Middle frontal gyrus (tissue), 1 donor: ENCODE measurements at regions not wholly inside any gene's neighbourhood (a gene's known extent, or its start where the extent isn't known, plus 50 kb on each side); places are given as distances from the start of the nearest gene placed in this dataset.

Experiments
- DNase-seq: peaks from one replicate; pipeline ENCODE4 v3.0.0-alpha.2; 2015; ENCODE audit warnings: low spot score; ENCODE audit errors: extremely low spot score

DNA sequence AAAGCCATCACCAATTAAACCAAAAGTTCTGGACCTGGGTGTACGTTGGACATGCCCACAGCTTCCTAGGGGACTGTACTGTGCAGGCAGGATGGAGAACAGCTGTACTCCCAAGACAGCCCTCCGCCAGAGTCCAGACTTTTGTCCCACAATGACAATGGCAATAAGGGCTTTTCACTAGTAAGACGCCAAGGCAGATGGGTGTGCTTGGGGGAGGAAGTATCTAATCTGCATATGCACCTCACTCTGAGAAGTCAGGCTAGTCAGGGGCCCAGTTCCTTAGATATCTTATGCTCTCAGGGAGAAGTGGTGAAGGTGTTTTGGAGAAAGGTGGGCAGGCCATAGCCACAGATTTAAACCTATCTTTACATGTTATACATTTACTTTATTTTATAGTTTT, 85.1 kb upstream of the USP47 start:
- no peak for DNase-seq

DNA sequence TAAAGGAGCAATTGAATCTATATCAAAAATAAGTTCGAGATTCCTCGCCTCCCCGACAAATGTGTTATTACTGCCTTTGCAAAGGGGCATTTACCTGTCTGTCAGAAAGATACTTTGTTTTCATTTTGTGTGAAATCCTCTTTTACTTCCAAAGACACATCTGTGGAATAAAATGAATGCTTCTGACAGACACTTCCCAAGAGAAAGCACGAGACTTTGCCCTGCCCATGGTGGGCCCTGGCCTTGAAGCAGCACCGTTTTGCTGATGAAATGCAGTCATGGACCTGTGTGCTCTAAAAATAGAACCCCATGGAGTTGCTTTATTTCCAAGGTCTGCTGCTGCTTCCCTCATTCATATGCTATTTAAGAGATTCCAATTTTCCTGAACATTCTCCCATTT, 85.9 kb upstream of the USP47 start:
- no peak for DNase-seq

DNA sequence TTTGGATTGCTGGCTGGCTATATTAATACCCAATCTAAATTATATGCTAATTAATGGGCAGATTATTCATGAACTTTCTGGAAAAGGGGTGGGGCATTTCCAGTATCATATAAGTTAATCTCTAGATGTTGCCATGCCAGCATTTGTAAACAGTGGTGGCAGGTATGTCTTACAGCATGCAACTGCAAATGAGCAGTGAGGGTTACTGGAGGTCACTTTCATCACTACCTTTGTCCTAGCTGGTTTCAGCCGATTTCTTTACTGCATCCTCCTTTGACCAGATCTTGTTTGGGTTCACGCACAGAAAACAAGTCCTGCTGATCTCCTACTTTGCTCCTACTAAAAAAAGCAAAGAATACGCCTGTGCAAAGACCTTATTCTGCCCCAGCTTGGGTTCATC, 89.1 kb upstream of the USP47 start:
- DNase-seq: no peak

DNA sequence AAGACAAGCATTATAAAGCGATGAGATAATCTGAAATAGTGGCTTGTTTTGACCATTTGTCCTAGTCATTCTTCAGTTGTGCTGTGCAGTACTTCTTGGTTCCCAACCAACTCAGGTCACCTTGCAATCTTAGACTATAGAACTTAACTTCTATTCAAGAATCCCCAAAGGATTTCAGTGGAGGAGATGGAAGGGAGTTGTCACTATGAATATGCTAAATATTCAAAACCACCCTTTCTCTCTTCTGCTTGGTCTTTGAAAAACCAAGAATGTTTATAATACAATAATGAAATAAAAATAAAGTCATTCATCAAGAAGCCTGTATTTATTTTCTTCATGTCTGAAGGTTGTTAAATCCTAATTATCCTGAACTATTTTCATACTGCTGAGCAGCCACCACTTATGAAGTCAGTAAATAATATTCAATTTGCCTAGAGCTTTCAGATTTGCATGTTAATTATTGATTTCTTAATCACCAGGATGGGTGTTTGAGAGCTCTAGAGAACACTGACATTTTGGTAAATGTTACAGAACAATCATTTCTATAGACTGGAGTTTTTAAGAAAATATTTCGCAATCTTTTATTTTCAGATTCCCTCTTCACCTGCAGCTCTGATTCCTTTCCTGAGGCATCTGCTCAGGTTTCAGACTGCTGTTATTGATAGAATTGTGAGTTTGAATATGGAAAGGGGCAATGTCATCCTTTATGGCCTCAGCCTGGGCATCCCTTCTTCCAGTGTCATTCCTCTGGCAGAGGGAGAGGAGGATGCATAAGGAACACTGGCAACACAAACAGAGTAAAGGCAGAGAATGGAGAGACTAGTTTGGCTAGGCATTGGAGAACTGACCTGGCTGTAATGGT, 91.5 kb upstream of the USP47 start:
- no peak for DNase-seq

DNA sequence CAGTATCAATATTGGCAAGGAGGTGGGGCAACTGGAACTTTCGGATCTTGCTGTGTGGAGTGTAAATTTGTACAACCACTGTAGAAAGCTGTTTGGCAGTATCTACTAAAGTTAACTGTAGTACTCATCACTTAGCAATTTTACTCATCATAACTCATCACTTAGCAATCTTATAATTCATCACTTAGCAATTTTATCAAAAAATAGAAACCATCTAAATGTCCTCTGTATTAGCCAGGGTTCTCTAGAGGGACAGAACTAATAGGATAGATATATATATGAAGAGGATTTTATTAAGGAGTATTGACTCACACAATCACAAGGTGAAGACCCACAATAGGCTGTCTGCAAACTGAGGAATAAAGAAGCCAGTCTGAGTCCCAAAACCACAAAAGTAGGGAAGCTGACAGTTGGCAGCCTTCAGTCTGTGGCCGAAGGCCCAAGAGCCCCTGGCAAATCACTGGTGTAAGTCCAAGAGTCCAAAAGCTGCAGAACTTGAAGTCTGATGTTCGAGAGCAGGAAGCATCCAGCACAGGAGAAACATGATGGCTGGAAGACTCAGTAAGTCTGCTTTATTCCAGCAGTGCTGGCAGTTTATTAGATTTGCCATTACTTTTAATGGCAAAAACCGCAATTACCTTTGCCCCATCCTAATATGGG, 92.9 kb upstream of the USP47 start:
- no peak for DNase-seq

DNA sequence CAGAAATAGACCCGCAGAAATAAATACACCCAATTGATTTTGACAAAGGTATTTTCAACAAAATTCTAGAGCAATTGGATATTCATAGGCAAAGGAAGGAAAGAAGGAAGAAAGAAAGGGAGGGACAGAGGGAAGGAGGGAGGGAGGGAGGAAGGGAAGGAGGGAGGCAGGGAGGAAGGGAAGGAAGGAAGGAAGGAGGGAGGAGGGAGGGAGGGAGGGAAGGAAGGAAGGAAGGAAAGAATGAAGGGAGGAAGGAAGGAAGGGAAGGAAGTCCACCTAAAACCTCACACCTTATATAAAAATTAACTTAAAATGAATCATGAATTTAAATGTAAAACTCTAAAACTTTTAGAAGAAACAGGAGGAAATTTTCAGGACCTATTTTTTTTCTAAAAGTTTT, 94.2 kb upstream of the USP47 start:
- DNase-seq: no peak

DNA sequence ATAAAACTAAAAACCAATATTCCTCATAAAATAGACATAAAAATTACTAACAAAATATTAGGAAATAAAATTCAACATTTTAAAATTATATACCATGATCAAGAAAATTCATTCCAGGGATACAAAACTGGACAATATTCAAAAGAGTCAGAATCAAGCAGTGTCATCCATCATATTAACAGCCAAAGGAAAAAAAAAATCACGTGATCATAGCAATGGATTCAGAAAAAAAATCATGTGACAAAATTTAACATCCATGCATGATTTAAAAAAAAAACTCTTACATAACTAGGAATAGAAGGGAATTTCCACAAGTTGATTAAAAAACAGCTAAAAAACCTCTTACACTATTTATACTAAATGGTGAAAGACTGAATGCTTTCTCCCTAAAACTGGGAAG, 95.3 kb upstream of the USP47 start:
- no peak for DNase-seq

DNA sequence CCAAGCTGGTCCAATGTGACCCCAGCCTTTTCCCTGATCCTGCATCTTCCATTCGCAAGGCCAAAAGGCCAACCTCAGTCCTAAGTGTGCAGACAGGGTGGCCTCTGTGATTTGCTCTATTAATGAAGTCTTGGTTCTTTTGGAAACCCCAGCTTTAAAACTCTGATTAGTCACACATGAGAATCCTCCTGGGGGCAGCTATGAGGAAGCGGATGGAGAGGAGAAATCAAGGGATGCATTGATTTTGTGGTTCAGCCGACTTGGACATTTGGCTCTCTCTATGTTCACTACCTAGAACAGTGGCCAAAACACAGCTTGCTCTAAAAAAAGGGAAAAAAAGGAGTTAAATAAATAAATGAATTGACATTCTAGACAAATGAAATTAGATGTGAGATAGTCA, 98.6 kb upstream of the USP47 start:
- DNase-seq: no peak

DNA sequence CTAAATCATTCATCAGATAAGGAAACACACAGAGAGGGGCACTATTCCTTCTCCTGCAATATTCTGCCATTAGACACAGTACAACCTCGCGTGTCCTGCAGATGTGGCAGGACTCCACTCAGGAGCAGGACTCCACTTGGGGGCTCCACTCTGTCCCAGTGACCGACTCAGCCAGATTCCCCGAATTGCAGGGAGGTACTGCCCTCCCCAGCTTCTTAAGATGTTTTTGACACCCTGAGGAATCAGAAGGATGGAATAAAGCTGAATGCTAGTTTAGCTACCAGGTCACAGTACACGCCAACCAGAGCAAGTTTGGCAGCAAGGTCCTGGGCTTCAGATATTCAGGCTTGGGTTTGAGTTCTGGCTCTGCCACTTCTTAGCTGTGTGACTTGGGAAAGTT, 99.3 kb upstream of the USP47 start:
- no peak for DNase-seq

DNA sequence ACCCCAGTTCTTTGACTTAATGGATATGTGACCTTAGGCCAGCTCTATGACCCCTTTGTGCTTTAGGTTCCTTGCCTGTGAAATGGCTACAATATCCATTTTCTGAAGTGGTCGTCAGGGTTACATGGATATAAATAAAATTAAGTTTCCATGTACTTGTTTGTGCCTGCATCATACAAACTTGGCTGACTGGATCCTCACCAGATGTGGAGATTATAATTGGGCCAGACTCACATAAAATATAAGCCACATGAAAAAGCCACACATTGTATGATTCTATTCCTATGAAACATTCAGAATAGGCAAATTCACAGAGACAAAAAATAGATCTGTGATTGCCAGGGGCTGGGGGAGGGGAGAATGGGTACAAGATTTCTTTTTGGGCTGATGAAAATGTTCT, 100.9 kb upstream of the USP47 start:
- DNase-seq: no peak

DNA sequence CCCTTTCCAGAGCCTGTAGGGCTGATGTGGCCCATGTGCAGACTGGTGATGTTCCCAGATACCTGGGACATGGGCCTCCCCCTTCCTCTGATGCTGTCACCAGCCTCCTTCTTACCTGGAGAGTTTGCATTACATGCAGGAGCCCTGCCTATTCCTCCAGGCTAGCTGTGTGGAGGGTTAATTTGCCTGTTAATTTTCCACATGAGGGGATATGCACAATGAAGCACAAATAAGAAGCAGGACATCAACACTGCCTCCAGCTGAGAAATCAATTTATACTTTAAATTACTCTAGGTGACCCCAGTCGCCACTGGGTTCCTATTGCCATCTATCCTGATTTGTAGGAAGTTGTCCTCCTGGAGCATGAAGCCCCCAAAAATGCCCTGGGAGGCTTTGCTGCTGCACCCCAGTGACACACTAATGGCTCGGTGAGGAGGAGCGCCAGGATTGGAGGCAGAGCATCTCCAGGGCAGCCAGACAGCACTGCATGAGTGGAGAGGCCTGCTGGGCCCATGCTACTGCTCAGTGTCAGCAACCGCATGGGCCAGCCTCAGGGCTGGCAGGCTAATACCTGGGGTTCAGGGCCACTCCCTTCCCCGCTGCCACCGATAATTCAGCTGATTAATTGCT, 101.6 kb upstream of the USP47 start:
- no peak for DNase-seq

DNA sequence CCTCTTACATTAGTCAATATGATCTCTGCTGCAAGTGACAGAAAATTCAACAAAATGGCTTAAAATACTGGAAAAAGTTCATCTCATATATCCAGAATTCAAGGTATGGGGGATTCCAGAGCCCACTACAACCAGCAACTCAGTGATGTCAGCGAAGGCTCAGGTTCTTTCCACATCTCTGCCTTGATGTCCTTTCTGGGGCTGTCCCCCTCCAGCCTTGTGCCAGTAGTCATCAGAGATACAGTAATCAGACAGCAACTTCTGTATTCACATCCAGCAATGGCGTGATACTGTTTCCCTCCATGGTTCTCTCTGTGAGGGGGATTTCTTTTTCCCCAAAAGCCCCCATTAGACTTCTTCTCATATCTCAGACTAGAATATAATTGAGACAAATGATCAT, 103.4 kb upstream of the USP47 start:
- DNase-seq: no peak

DNA sequence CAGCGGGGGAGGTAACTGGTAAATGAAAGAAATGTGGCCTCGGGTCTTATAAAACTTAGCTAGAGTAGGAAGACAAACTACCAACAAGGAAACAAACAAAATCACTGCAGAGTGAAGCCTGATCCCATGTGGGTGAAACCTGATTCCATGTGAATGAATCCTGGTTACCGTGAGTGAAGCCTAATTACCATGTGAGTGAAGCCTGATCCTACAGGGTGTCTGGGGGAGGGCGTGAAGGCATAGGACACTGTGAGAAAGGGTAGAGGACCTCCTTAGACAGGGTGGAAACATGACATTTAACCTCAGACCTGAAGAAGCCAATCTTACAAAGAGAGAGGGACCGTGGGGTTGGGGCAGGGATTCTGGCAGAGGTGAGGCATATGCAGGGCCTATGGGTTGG, 106.2 kb upstream of the USP47 start:
- no peak for DNase-seq

DNA sequence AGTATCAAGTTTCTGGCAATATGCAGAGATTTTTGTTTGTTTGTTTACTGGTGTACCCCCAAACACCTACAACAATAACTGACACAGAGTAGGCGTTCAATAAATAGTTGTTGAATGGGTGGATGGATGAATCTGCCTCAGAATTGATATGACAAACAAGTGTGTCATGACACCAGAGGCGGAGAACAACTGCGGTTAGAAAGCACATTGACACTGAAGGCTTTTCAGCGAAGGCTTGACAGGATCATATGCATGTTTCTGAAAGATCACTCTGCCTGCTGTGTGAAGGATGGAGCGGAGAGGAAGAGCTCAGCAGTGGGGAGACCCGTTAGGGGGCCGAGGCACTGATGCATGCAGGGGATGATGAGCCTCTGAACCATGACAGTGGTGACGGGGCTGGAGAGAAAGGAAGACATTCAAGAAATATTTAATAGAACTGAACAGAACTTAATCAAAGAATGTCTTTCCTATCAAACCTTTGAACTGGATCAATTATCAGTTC, 108.5 kb upstream of the USP47 start:
- DNase-seq: no peak

DNA sequence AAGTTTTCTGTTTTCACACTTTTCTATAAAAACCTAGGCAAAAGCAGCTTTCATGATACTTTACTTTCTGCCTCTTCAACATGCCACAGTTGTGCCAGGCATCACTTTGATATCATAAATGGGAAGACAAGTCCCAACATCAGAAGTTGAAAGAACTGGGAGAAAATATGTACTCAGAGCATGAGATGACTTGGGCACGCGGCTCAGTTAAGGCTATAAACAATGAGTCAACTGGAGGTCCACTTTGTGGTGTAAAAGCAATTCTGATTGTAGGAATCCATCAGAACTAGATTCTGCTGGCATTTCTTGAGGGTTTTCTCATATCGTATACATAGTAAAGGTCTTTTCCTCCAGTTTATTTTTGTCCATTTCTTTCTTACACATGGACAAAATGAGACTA, 109.7 kb upstream of the USP47 start:
- no peak for DNase-seq

DNA sequence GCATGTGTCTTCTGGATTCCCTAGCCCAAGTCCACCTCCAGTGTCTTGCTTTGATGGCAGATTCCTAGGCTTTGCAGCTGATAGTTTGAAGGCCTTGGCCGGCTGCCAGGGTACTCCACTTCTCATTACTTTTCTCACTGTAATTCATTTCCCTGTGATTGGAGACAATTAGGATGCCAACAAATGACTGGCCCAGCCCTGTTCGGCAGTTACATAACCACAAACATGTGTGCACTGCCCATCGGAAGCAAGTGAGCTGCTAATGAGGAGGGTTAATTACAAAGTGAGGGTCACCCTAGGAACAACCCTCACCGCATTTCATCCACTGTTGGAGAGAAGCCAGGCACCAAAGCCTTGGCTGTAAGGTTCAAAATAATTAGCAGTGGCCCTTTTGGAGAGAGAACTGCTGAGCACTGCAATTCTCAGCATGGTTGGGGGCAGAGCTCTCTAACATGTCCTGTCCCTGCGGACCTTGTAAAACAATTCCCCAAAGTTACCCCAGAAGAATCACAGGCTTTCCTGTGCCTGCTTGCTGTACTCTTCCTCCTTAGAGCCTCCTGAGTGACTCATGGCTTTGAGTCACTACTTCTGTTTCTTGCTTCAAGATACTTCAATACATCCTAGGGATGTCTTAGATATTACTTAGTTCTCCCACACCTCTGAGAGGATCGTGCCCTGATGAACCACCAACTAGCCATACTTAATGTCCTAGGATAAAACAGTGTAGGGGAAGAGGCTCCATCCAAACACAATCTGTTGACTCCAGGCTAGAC, 109.7 kb upstream of the GALNT18 start:
- DNase-seq: no peak

DNA sequence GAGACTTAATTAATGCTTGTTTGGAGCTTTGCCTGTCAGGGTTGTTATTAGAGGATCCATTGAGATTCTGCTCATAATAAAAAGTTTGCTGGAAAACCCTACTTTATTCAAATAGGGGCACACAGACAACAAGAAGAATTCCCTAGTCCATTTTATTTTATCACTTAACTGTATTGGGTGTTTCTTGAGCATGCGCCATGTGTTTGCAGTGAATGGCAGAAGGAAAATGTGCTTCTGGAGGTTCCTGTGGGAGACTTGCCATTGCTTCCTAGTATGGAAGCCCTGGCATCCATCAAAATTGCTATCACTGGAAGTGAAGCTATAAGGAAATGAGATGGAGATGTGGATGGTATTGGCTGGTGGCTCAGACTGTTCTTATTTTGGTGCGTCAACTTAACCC, 106.6 kb upstream of the GALNT18 start:
- no peak for DNase-seq

DNA sequence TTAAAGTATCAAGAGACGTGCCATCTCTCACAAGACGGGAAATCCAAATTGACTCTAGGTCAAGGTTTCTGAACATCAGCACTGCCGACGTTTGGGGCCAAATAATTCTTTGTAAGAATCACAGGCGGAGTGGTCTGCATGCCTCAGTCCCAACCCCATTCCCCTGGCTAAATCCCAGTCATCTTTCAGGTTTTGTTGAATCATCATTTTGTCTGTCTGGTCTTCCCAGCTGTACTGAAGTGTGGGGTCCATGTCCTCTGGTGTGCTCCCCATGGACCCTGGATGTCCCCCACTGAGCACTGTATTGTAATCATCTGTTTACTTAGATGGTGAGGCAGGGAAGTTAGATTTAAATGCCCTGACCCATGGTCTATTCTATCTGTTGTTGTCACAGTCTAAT, 103.6 kb upstream of the GALNT18 start:
- DNase-seq: no peak

DNA sequence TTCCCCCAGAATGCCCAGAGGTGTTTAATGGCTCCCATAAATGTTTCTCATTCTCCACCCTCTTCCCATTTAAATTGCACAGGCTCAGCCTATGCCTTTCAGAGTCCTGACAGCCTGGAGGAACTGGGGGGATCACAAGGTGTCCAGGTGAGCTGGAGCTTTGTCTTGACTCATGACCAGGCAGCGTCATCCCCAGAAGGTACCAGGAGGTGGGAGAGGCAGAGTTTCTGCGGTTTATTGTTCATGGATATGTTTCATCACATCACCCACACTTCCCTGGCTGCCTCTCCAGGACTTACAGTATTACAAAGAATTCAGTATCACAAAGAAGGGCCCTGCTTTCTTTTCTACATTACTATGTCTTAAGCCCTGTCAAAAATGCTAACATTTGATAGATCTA, 103.2 kb upstream of the GALNT18 start:
- DNase-seq: no peak

DNA sequence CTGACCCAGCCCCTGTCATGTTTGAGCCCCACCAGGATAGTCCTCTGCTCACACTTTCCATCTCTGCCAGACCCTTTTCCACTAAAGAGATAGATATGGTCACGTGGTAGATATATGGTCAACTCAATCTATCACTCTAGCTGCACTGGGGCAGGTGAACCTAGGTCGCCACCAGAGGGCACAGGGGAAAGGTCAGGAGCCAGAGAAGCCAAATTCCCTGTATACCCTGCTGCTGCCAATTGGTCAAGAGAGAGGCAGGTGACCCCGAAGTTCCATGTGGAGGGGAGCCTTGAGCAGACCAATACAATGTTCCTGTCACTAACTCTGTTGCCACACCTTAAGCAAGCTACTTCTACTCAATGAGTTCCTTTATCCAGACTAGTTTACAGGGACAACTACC, 101.1 kb upstream of the GALNT18 start:
- DNase-seq: no peak

DNA sequence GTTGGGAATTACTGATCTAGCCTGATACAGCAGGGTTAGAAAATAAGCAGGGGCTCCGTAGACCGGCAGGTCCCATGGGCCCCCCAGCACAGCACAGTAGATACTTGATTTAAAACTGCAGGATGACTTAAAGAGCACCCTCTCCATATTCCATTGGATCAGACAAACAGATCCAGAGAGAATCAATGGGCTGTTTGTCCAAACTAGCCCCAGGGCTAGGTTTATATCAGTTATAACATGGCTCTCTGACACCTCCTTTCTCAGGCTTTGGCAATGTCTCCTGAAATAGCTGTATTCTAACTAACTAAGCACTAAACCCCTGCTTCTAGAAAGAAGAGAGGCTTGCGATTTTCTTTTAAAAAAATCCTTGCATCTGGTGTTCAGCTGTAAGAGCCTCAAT, 100.4 kb upstream of the GALNT18 start:
- DNase-seq: no peak

DNA sequence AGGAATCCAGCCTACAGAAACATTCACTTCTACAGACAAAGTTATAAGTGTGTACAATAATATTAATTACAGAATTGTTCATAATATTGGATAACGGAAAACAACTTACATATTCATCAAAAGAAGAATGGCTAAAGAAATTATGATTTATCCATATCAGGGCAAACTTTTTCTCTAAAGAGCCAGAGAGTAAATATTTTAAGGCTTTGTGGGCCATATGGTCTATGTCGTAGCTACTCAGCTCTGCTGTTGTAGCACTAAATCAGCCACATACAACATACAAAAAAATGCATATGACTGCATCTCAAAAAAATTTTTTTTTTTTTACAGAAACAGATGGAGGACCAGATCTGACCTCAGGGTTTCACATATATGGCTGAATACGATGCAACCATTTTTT, 96.7 kb upstream of the GALNT18 start:
- DNase-seq: no peak
